ENCODE measurements at regions not wholly inside any gene's neighbourhood (a gene's known extent, or its start where the extent isn't known, plus 50 kb on each side); places are given as distances from the start of the nearest gene placed in this dataset.

- TF ChIP-seq EZH2 (IDR thresholded peaks at IDR 0.05; ENCODE audit: borderline replicate concordance) (no peak), CTCF (IDR thresholded peaks at IDR 0.05; ENCODE audit: poor library complexity) (no peak), EZH2phosphoT487 (IDR thresholded peaks at IDR 0.05; ENCODE audit: low read depth, severe bottlenecking, unreplicated experiment) (no peak)
Measured at GRCh38 chr21:39108291-39109162, 74.7 kb downstream of the PSMG1 start.
